ENCODE measurements at regions not wholly inside any gene's neighbourhood (a gene's known extent, or its start where the extent isn't known, plus 50 kb on each side); places are given as distances from the start of the nearest gene placed in this dataset.

DNA sequence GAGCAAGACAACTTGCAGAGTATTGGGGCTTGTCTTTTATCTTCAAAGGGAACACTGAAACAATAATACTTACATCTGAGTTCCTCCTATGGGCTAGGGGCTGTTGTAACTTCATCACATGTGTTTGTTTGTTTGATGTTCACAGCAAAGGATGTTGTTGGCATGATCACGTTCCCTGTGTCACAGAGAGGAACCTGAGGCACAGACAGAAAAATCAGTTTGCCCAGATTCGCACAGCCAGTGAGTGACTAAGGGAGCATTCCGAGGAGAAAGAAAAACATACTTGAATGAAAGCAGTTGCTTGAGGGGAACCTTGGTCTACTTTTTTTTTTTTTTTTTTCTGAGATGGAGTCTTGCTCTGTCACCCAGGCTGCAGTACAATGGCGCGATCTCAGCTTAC, 87.2 kb upstream of the PFKP start:
- H3K36me3 Mint-ChIP-seq (ENCODE audit: low read depth) = no peaks in the 10 kb centered on the region
- no peak overlapping the region for H3K4me3 Mint-ChIP-seq
- H3K4me1 Mint-ChIP-seq = no peaks in the 10 kb centered on the region
- TF ChIP-seq, protein P1, sequence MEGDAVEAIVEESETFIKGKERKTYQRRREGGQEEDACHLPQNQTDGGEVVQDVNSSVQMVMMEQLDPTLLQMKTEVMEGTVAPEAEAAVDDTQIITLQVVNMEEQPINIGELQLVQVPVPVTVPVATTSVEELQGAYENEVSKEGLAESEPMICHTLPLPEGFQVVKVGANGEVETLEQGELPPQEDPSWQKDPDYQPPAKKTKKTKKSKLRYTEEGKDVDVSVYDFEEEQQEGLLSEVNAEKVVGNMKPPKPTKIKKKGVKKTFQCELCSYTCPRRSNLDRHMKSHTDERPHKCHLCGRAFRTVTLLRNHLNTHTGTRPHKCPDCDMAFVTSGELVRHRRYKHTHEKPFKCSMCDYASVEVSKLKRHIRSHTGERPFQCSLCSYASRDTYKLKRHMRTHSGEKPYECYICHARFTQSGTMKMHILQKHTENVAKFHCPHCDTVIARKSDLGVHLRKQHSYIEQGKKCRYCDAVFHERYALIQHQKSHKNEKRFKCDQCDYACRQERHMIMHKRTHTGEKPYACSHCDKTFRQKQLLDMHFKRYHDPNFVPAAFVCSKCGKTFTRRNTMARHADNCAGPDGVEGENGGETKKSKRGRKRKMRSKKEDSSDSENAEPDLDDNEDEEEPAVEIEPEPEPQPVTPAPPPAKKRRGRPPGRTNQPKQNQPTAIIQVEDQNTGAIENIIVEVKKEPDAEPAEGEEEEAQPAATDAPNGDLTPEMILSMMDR (IDR thresholded peaks at IDR 0.05; ENCODE audit: unreplicated experiment in 3 of 3) = no peak
- H3K27ac Mint-ChIP-seq = no peak overlapping the region
- H3K9me3 Mint-ChIP-seq = no peaks in the 10 kb centered on the region
- H3K27me3 Mint-ChIP-seq (ENCODE audit: low read depth) = peaks cover 10% of the 10 kb centered on the region

- Mint-ChIP-seq H3K4me3 (no peak overlapping the region), H3K9me3 (no peaks in the 10 kb centered on the region), H3K36me3 (ENCODE audit: low read depth) (no peaks in the 10 kb centered on the region), H3K4me1 (no peaks in the 10 kb centered on the region), H3K27me3 (ENCODE audit: low read depth) (peaks cover 9% of the 10 kb centered on the region), H3K27ac (peak overlapping the region in 2 of 3 experiments; percentile 10 to 48)
- TF ChIP-seq, protein P1 (IDR thresholded peaks at IDR 0.05; ENCODE audit: unreplicated experiment in 3 of 3) = no peak
These were observed 88.0 kb upstream of the PFKP start for GRCh38 chr10:2979306-2979705.

- H3K4me1 Mint-ChIP-seq = no peaks in the 10 kb centered on the region
- H3K36me3 Mint-ChIP-seq (ENCODE audit: low read depth) = no peaks in the 10 kb centered on the region
- H3K27me3 Mint-ChIP-seq (ENCODE audit: low read depth) = peaks cover 9% of the 10 kb centered on the region
- H3K27ac Mint-ChIP-seq = peak overlapping the region in 2 of 3 experiments; percentile 10 to 48
- H3K9me3 Mint-ChIP-seq = no peaks in the 10 kb centered on the region
- TF ChIP-seq, protein P1 (IDR thresholded peaks at IDR 0.05; ENCODE audit: unreplicated experiment in 3 of 3) = no peak
- no peak overlapping the region for H3K4me3 Mint-ChIP-seq
These were observed 88.6 kb upstream of the PFKP start for GRCh38 chr10:2978574-2979273.

- TF ChIP-seq, protein P1 (IDR thresholded peaks at IDR 0.05; ENCODE audit: unreplicated experiment in 3 of 3) = peak; percentile 82 to 90 (median 87)
- Mint-ChIP-seq H3K4me3 (no peak overlapping the region), H3K36me3 (ENCODE audit: low read depth) (no peaks in the 10 kb centered on the region), H3K4me1 (no peaks in the 10 kb centered on the region), H3K9me3 (no peaks in the 10 kb centered on the region), H3K27ac (no peak overlapping the region), H3K27me3 (ENCODE audit: low read depth) (peaks cover 9% of the 10 kb centered on the region)
These were observed 89.2 kb upstream of the PFKP start for GRCh38 chr10:2978111-2978510.

GRCh38 chr10:2974503-2975207, 92.7 kb upstream of the PFKP start:
- peaks cover 6% of the 10 kb centered on the region for H3K4me1 Mint-ChIP-seq
- TF ChIP-seq, protein P1 (IDR thresholded peaks at IDR 0.05; ENCODE audit: unreplicated experiment in 3 of 3) = no peak
- H3K27me3 Mint-ChIP-seq (ENCODE audit: low read depth) = no peaks in the 10 kb centered on the region
- no peaks in the 10 kb centered on the region for H3K9me3 Mint-ChIP-seq
- H3K27ac Mint-ChIP-seq = no peak overlapping the region
- no peaks in the 10 kb centered on the region for H3K36me3 Mint-ChIP-seq (ENCODE audit: low read depth)
- H3K4me3 Mint-ChIP-seq = no peak overlapping the region

Measured in nephron (organoid).